ENCODE measurements at regions not wholly inside any gene's neighbourhood (a gene's known extent, or its start where the extent isn't known, plus 50 kb on each side); places are given as distances from the start of the nearest gene placed in this dataset.

DNA sequence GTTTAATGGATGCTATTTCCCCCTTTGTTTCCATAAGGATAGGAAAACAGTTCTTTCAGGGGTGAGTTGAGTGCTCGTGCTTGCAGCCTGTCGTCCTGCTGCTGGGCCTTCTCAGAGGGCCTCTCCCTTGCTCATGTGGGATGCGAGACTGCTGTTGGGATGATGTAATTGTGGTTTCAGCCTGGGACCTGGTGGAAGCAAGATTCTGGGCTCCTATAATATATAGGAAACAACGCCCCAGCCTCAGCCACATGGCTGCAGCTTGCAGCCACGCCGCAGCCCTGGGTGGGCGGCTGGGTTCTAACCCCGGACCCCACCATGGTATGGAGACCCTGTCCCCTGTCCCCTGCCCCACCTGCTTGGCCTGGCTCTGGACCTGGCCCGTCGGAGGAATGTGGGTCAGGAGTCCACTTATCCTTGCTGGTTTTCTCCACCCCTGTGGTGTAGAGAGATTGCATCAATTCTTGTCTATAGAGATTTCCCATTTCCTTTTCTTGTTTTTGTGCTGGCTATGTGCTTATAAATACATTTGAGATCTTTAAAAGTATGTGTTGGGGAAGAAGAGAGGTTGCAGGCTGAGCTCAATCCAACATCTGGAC is 357.8 kb downstream of the SIPA1L2 start:
- no peak for DNase-seq

DNA sequence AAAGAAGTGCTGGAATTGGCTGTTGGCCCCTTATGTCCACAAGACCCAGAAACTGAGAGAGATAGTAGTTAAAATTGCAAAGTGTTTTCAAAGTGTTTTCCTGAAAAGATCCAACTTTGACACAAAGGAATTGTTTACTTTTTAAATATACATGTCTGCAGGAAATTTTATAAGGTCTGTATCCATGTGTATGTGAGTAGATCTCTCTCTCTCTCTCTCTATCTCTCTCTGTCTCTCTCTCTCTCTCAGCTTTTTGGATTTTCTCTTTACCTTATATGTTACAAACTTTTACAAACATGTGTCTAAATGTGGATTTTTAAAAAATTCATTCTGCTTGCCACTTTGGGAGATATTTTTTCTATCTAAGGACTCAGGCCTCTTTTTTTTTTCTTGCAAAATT is 358.6 kb downstream of the SIPA1L2 start:
- no peak for DNase-seq

DNA sequence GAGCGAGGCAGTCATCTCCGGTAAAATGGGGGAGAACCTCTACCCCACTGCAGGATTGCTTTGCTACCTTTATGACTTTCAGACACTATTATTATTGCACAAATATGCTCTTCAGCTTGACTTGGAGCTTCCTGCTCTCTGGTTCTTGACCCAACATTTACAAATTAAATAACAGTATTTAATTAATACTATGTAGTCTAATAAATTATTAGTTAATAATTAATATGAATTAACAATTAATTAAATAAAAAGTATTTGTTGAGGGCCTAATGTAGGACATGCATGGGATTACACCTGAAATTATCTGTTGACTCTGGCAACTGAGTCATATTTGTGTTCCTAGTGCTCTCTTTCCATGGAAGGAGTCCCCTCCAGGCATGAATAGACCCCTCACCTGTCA is 359.9 kb downstream of the SIPA1L2 start:
- no peak for DNase-seq

DNA sequence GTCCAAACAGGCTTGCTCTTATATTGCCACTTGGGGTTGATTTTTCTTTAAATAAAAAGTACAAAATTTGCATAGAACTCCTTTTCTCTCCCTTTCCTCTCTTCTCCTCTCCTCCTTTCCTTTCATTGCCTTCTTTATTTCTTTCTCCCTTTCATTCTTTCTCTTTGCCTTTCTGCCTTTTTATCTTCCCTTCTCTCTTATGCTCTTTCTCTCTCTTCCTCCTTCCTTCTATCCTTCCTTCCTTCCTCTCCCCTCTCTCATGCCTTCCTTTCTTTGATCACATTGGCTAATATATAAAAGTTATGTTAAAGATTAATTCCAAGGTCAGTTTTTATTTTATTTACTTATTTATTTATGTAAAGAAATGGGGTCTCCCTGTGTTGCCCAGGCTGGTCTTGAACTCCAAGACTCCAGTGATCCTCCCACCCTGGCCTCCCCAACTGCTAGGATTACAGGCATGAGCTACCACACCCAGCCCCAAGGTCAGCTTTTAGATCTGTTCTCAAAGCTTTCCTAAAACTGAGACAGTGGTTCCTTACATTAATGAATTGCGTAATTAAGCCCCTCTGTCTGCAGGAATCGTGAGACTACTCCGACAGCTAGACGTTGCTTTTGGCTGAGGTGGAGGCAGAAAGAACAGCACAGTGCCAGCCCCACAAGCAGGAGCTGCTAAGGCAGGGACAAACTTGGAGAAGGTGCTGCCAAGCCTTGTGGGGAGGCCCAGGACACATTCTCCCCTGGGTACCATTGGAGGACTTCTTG is 361.9 kb downstream of the SIPA1L2 start:
- no peak for DNase-seq

DNA sequence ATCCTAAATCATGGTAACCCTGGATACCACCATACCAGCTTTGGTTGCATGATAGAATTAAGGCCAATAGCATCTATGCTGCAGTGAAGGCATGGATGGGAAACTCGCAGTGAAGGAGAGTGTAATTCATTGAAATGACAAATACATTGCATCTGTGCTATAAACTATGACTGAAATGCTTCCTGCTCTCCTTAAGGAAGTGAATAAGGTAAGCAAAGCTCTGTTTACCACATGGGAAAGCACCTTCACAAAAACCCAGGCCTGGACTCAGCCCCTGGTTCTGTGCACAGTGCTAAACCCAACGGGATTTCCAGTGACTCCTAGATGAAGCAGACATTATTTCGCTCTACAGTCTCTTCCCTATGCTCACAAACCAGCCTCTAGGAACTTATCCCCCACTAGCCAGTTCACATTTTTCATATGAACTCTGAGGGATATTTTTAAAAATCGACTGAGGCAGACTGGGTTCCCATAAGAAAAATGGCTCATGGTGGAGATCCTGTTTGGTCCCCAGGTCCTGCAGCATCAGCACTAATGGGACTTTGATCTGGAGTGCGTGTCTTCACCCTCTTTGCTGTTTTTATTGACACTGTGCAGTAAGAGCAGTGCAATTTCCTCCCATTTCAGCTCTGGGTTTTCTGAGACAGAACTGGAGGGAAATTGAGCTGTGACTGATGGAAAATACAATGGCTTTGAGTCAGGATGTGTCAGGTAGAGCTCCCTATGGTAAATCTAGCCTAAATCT is 362.7 kb downstream of the SIPA1L2 start:
- no peak for DNase-seq

DNA sequence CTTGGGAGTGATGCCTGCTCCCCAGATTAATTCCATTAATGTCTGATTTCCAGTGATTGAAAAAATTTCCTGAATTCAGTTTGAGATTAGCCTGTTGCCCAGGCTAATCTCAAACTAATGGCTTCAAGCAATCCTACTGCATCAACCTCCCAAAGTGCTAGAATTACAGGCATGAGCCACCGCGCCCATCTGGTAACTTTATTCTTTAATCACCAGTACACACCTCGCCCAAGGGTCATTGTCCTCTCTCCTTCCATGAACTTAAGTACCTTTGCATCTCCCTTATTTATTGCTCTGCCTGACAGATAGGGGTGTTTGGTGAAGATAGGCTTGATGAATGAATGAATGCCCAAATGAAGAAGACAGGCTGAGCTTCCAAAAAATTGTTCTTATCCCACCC is 366.5 kb downstream of the SIPA1L2 start:
- no peak for DNase-seq

DNA sequence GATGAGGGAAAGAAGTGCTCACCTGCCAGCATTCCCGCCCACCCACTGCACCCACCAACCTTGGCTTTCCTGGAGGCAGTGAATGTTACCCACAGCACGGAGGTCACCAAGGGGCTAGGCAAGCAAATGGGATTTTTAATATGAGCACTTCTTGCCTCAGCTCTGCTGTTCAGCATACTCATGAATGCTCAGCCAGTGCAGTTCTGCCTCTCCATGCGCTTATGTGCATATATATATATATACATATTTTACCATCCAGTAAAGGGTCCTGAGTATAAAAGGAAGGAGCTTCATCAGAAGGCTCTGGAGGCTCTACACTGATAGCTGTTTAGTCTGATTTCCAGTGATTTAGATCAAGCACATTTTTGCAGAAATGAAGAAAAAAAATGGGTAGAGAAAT is 366.9 kb downstream of the SIPA1L2 start:
- DNase-seq = no peak

DNA sequence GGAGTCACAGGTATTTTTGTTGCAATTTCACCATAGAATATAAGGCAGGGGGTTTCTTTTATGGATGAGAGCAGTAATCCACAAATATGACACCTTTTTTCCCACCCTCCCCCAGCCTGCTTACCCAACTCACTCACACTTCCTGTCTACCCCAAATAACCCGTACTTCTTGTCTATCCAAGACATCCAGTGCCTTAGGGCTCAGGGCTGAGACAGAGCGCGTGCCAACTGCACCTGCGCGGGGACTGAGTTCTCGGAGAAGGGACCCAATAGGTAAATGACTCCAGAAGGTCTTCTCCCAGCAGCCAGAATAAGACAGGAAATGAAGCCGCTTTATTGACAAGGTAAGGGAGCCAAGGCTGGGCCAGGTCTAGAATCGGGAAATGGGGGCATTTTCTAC is 369.1 kb downstream of the SIPA1L2 start:
- DNase-seq = peak; percentile 22

DNA sequence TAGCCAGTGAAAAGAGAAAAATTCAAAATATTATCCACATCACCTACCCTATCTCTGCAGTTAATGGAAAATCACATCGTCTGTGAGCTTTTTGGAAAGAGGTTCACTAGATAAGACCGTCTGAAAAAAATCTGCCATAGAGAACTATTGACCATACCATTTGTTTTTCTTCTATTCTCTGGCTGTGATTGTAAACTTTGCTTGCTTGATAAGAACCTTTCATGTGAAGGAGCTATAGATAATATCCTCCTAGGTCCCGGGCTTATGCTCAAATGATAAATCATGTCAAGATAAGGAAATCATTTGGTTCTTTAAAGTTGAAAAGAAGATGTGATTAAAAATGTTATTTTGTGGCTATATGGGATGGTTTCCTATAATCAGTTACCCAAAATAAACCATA is 369.9 kb downstream of the SIPA1L2 start:
- DNase-seq = no peak

DNA sequence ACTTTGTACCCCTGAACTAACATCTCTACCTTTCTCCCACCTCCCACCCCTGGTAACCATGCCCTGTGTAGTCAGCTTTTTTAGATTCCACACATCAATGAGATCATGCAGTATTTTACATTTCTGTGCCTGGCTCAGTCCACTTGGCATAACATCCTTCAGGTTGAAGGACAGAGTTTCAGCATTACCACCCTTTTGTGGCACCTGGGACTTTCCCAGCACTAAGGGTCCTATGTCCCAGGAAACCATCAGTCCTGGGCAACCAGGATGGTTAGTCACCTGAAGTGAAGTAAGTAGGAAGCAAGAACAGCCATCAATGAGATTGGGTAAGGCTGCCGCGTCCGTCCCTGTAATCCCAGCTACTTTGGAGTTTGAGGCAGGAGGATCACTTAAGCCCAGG is 370.6 kb downstream of the SIPA1L2 start:
- no peak for DNase-seq

DNA sequence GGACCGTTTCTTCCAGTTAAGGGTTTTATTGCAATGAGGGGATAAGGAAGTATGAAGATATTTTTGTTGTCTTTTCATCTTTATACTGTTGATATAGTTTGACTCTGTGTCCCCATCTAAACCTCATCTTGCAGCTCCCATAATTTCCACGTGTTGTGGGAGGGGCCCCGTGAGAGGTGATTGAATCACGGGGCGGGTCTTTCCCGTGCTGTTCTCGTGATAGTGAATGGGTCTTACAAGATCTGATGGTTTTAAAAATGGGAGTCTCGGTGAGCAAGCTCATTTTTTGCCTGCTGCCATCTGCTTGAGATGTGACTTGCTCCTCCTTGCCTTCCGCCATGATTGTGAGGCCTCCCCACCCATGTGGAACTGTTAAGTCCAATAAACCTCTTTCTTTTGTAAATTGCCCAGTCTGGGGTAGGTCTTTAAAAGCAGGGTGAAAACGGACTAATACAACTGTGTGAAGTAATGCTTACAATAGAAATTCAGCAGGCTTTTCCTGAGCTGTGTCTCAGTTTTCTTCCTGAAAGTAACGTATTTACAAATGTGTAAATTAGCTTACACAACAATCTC is 377.3 kb downstream of the SIPA1L2 start:
- DNase-seq = no peak

DNA sequence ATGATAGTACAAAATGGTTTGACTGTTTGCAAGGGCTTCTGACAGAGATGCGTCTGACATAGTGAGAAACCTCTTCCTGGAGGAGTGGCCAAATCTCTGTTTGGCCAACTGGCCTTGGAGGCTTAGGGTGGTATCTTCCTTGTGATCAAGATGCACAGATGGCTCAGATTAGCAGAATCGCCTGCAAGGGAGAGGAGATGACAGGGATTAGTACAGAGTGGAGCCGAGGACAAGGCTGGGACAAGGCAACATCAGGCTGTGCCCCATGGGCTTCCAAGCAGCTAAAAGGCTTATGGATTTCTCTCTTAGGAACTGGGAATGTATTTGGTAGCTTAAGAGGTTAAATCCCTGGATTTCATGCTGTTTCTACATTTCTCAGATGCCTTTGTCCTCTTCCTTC is 379.1 kb downstream of the SIPA1L2 start:
- no peak for DNase-seq

DNA sequence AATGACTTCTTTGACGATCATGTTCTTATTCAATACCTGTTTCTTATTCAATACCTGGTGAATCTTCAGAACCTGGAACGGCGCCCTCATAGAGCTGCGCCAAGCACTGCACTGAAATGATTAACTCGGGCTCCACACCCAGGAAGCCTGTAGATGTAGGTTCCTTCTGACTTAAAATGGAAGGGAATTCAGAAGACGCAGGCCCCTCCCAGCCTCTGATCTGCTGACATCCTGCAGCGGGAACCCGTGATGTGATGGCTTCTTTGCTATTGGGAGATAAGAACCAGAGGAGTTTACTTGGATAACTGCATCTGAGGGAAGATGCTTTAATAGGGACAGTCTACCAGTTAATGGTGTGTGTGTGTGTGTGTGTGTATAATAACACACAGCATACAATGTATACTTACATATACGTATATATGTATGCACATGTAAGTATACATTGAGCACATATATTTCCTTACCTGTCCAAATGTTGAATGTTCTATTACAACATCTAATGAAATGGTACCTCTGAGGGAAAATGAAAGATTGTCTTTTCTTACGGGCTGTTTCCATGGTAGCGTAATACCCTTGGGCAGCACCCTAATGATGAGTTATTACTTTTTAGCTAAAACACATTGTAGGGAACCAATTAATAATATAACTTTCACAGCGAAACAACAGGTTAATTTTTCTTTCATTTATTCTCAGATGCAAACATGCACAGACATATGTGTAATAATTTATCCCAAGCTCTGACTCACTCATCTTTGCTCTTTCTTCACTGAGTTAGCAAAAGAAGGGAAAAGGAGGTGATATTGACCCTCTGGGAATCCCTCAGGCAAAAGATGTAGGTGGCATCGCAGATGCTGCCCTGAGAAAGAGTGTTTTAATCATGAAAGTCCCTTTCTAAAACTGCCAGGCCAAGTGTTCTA is 379.8 kb downstream of the SIPA1L2 start:
- no peak for DNase-seq

DNA sequence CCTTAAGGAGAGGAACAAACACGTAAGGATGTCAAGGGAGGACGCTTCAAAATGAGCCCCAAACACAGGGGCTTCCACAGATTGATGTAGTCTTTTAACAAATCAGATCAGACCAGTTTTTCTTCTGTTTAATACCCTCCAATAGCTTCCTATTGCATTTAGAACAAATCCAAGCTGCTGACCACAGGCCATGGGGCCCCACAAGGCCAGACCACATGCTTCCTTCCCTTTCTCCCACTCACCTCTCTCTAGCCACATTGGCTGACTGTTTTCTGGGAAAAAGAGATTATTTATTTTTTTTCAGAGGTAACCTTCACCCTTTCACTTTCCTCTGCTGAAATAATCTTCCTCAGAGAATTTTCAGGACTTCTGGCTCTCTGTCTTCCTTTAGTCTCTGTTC is 380.6 kb downstream of the SIPA1L2 start:
- no peak for DNase-seq

DNA sequence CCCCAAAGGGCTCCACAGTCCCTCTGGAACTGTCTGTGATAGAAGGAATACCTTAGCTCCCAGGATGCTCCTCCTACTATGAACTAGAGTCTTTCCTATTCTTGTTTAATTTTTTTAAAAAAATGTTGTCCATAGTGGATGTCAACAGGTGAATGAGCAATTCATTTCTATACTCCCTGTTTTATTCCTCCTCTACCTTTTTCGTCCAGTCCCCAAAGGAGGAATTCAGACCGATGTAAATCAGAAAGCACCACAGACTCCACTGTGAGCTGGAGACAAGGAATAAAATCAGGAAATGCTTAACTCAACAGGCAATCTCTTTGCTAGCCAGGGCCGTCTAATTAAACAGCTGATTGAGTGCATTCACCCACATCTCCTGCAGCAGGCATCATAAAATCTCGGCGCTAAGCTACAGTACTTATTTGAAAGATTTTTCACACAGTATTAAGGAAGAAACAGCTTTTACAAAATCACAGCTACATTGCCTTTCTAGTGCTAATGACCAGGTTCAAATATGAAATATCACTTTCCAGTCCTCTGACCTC is 381.6 kb downstream of the SIPA1L2 start:
- DNase-seq = no peak

DNA sequence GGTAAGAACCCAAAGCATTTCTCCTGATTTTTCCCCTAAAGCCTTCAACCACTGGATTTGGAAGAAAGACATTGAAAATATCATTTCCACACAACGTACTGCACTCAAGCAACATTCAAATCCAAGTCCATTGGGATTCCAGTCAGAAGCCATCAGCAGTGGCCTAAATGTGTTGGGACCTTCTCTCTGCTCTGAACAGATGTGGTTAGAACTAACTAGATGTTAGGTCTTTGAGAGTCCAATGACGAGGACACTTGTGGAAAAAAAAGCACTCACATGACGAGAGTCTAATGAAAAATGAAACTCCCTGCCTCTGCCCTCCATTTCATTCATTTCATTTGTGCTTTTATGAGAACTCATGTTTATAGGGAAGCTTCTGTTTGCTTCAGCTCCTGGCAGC is 382.3 kb downstream of the SIPA1L2 start:
- DNase-seq = no peak

DNA sequence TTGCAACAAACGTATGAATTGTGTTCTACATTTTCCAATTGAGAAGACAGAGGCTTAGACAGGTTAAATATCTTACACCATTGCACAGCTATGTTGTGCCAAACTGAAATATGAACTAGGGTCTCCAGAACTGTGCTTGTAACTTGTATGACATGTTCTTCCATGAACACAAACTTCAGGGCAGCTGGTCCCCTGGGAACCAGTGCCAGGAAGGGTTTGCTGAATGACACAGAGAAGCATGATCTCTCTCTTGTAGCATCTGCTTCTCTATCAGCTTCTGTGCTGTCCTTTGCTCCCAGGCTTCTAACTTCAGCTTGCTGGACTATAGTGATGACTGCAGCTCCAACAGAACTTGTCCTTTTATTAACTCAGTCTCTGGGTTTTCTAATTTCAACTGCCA is 385.5 kb downstream of the SIPA1L2 start:
- DNase-seq = no peak

DNA sequence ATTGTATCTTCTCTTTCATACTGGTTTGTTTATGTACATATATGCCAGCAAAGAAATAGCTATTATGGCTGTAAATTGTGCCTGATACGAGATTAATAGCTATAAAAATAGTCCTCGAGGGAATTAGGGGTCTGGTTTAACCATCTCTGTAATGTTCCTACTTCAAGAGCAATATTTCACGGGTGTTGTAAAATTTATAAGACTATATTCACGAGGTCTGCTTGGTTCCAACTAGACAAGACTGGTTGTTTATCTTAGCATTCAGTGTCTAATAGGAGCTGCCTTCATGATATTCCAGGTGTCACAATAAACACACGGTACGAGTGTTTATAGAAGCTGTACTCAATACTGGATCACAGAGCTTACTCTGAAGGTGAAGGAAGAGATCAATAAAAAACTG is 389.9 kb downstream of the SIPA1L2 start:
- no peak for DNase-seq

DNA sequence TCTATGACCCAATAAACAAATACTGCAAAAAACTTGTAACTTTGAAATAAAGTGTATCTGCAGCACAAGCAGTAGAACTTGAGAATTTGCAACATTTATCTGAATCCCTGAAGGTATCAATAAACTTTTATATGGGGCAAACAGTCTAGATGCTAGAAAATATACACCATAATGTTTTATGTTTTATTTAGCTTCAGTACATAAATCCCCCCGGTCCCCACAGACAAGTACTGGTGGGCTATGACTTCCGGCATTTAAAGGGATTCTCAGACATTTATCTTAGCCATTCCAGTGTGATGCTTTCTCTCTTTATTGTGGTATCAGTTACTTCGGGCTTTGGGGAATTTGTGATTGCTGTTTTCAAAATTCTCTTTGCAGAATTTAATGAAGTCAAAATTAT is 390.4 kb downstream of the SIPA1L2 start:
- DNase-seq = no peak

DNA sequence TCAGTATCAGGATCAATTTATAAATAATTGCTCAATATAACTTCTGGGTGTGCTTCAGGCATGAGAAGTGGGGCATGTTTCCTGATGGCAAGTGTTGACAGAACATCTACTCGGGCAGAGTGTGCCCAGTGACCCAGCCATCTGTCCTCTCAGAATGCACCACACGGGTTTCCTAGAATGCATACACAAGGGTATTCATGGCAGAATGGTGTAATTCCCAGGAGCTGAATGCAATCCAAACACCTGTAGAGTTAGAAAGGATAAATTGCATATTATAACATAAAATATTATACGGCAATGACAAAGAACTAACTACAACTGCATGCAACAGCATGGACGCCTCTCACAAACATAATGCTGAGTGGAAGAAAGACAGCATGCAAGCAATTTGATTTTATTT is 391.9 kb downstream of the SIPA1L2 start:
- DNase-seq = no peak

DNA sequence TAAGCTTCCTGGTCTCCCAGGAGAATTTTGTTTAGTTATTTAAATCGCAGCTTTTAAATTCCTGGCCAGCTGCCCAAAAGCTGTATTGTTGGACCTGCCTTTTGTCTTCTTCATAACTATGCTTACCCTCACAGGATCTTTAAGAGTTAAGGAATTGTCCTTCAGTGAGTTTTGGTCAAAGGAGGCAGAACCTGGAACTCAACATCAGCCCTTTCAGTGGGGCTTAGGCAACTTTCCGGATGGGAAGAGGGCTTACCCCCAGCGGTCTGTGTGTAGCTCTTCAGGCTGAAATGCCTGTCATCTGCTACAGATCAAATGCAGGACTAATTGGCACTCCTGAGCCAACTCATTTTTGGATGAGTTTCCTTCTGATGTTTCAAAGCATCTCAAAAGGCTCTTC is 402.6 kb downstream of the SIPA1L2 start:
- peak; percentile 70 for DNase-seq

DNA sequence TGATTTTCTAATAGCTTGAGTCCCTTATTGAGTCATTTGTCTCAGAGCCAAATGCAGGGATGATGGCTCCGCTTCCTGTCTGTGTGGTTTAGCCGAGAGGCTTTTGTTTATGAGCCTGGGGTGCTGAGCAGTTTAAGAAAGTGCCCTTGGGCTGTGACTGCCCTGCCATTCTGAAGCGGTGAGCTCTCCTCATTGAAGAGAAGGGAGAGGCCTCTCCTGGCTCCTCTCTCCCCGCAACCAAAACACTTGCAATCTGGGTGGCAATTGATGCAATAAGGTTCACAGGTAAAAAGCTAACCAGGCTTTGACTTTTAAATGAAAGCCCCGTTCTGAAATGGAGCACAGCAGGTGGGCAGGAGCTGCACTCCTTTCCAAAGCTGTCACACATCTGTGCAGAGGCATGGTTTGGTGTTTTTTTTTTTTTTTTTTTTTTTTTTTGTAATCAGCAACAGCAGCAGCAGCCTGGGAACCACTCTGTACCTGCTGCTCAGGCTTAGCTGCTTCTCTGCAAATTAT is 403.7 kb downstream of the SIPA1L2 start:
- peak; percentile 68 for DNase-seq
